ENCODE measurements at regions not wholly inside any gene's neighbourhood (a gene's known extent, or its start where the extent isn't known, plus 50 kb on each side); places are given as distances from the start of the nearest gene placed in this dataset.
"Not testable (repeated sequence)": the region's sequence is repeated elsewhere in the genome, so short reads cannot be mapped to it uniquely, and the experiment has no call there.

DNA sequence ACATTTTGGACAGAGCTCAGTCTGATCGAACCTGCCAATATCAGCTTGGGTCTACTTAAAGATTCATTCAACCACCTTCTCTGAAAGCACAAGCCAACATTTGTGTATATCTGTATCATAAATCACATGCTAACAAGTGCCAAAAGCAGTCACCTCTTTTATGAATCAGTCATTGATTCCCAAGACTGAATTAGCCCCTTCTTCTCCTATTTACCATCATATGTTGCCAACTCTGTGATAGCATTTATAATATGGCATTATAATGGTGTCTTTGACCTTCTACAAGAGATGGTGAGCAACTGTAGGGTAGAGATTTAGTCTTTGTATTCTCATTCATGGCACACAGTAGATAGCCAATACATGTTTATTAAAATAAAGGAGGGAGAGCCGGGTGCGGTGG is 61.4 kb downstream of the DDX53 start:
- Histone ChIP-seq H3K36me3 (ENCODE audit: control insufficient read depth, insufficient read depth, low read length) (no peaks in the 10 kb centered on the region), H3K4me3 (ENCODE audit: low read depth, low read length) (no peak overlapping the region), H3K27me3 (ENCODE audit: control insufficient read depth, insufficient read depth, low read length) (no peaks in the 10 kb centered on the region)
- no peak for DNase-seq (ENCODE audit: low read depth)
- TF ChIP-seq CTCF (IDR thresholded peaks at IDR 0.05; ENCODE audit: insufficient read depth, low read length, poor library complexity, severe bottlenecking) = no peak

- H3K27me3 ChIP-seq (ENCODE audit: control insufficient read depth, insufficient read depth, low read length) = no peaks in the 10 kb centered on the region
- no peak overlapping the region for H3K4me3 ChIP-seq (ENCODE audit: low read depth, low read length)
- no peak for DNase-seq (ENCODE audit: low read depth)
- TF ChIP-seq CTCF (IDR thresholded peaks at IDR 0.05; ENCODE audit: insufficient read depth, low read length, poor library complexity, severe bottlenecking) = no peak
- no peaks in the 10 kb centered on the region for H3K36me3 ChIP-seq (ENCODE audit: control insufficient read depth, insufficient read depth, low read length)
Measured at GRCh38 chrX:23062359-23062758, 62.6 kb downstream of the DDX53 start.

DNA sequence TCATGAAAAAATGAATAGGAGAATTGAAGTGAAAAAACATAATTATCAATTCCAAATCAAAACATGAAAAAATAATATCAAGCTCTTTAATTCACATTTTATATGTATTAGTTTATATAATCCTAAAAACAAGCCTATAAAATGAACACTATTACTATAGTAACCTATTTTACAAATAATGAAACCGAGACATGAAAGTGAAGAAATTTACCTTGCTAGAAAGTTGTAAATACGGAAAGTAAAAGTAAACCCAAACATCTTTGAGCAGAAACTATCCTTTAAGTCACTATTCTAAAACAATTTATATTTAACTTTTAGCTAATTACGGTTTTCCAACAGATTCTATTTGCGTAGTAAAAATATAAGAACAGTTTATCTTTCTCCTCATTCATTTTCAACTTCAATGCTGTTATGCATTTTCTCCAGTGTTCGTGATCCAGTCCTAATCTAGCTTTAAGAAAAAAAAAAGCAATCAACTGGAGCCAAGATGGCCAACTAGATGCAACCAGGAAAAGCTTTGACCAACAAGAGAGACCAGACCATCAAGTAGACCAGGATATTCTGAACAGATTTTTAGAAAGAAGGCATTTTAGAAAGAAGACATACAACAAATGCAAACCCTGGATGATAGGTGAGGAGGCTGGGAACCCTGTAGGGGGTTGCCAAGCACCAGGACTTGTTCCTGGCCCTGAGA is 67.0 kb downstream of the DDX53 start:
- no peaks in the 10 kb centered on the region for H3K27me3 ChIP-seq (ENCODE audit: control insufficient read depth, insufficient read depth, low read length)
- TF ChIP-seq CTCF (IDR thresholded peaks at IDR 0.05; ENCODE audit: insufficient read depth, low read length, poor library complexity, severe bottlenecking) = no peak
- H3K4me3 ChIP-seq (ENCODE audit: low read depth, low read length) = no peak overlapping the region
- DNase-seq (ENCODE audit: low read depth) = no peak
- H3K36me3 ChIP-seq (ENCODE audit: control insufficient read depth, insufficient read depth, low read length) = no peaks in the 10 kb centered on the region

DNA sequence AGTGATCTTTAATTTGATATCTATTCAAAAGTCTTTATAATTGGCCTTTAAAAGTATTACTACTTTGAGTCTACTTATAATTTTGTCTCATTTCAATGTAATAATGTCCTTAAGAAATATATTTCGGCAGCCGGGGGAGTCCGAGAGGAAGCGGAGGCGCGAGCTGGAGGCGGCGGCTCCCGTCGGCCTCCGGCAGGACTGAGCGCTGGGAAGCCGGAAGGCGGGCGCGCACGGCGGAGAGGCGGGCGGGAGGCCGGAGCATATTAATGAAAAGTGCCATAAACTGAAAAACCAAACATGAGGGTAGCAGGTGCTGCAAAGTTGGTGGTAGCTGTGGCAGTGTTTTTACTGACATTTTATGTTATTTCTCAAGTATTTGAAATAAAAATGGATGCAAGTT is 75.7 kb downstream of the DDX53 start:
- H3K36me3 ChIP-seq (ENCODE audit: control insufficient read depth, insufficient read depth, low read length); DNase-seq (ENCODE audit: low read depth); H3K27me3 ChIP-seq (ENCODE audit: control insufficient read depth, insufficient read depth, low read length); H3K4me3 ChIP-seq (ENCODE audit: low read depth, low read length): not testable (repeated sequence)

GRCh38 chrX:23079347-23079746 is 79.6 kb downstream of the DDX53 start:
- peak; percentile 6 for TF ChIP-seq CTCF (IDR thresholded peaks at IDR 0.05; ENCODE audit: insufficient read depth, low read length, poor library complexity, severe bottlenecking)
- Histone ChIP-seq H3K4me3 (ENCODE audit: low read depth, low read length) (no peak overlapping the region), H3K36me3 (ENCODE audit: control insufficient read depth, insufficient read depth, low read length) (no peaks in the 10 kb centered on the region), H3K27me3 (ENCODE audit: control insufficient read depth, insufficient read depth, low read length) (no peaks in the 10 kb centered on the region)
- no peak for DNase-seq (ENCODE audit: low read depth)

- DNase-seq (ENCODE audit: low read depth) = no peak
- no peaks in the 10 kb centered on the region for H3K27me3 ChIP-seq (ENCODE audit: control insufficient read depth, insufficient read depth, low read length)
- H3K36me3 ChIP-seq (ENCODE audit: control insufficient read depth, insufficient read depth, low read length) = no peaks in the 10 kb centered on the region
- TF ChIP-seq CTCF (IDR thresholded peaks at IDR 0.05; ENCODE audit: insufficient read depth, low read length, poor library complexity, severe bottlenecking) = no peak
- H3K4me3 ChIP-seq (ENCODE audit: low read depth, low read length) = no peak overlapping the region
Measured at GRCh38 chrX:23100826-23101225, 101.1 kb downstream of the DDX53 start.
